Uterus (tissue), 2 donors: ENCODE measurements at regions not wholly inside any gene's neighbourhood (a gene's known extent, or its start where the extent isn't known, plus 50 kb on each side); places are given as distances from the start of the nearest gene placed in this dataset.

Source experiments
- CTCF ChIP-seq, 4 experiments: fragments of 200-600 bp in 2 of 4; fragments of 450-650 bp in 2 of 4; sonication (generic) in 2 of 4; IDR thresholded peaks; one replicate each; pipeline ENCODE4 v1.5.1; 2016 to 2019; ENCODE audit warnings: antibody characterized with exemption in 4 of 4, mild to moderate bottlenecking in 2 of 4, moderate library complexity in 1 of 4
- POLR2A ChIP-seq, 2 donors: fragments of 450-650 bp; IDR thresholded peaks; one replicate each; pipeline ENCODE4 v1.6.1; 2016; ENCODE audit warnings: antibody characterized with exemption in 2 of 2, mild to moderate bottlenecking in 1 of 2, moderate library complexity in 1 of 2

DNA sequence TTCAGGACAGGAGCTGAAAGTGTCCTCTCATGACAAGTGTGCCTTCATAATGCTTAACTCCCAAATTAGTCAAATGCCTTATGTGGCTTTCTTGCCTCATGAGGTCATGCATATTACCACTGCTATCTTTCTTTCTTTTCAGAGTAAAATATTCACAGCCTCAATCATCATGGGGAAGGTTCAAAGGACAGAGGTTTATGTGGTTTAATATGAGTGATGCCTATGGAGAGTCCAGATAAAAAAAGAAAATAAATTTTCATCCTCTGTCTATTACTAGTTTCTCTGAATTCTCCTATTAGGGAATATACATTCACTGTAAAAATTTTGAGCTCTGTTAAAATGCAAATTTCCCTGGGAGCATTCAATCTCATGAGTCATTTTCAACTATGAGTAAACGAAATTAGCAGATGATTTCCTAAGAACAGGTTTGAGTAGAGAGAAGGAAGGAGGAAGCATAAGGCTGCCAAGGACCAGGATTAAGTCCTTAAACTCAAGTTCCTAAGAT is 396.9 kb upstream of the ADGRB3 start:
- TF ChIP-seq CTCF (IDR thresholded peaks at IDR 0.05) (no peak), POLR2A (IDR thresholded peaks at IDR 0.05) (no peak)
